ENCODE measurements at regions not wholly inside any gene's neighbourhood (a gene's known extent, or its start where the extent isn't known, plus 50 kb on each side); places are given as distances from the start of the nearest gene placed in this dataset.

GRCh38 chr1:29690156-29690555 is 453.8 kb downstream of the PTPRU start:
- TF ChIP-seq POLR2AphosphoS5 (IDR thresholded peaks at IDR 0.05; ENCODE audit: low read depth, low read length) (no peak), TAF1 (IDR thresholded peaks at IDR 0.05; ENCODE audit: borderline replicate concordance, insufficient read depth, low read length) (no peak), FOXP2 (optimal IDR thresholded peaks at IDR 0.05; ENCODE audit: borderline replicate concordance, extremely low read depth, extremely low read length, insufficient read depth) (no peak), SIN3A (IDR thresholded peaks at IDR 0.05; ENCODE audit: borderline replicate concordance, insufficient read depth, low read length) (no peak)

DNA sequence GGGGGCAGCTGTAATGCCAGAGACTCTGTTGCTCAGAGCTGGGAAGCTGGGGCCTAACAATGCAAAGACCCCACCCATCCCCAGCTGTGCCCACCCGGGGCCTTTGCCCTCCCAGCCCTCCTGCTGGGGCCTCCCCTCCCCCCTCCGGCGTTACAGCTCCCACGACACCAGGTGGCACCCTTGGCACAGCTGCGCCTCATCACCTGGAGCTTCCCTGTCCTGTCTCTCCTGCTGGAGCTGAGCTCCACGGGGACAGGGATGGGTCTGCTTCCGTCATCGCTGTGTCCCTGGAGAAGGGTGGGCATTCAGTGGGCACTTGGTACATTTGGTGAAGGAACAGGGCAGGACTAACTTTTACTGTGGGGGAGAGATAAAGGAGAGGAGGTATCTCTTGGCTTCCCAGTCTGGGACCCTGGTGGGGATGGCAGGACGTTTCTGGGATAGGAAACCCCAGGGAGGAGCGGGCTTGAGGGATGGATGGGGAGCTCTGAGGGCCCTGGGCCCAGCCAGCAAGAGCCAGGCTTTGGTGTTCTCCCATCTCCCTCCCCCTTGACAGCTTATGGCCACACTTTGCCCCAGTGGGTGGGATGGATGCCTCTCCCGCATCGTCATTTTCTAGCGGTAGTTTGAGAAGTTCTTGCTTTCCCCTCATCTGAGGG is 453.2 kb downstream of the PTPRU start:
- TF ChIP-seq REST (IDR thresholded peaks at IDR 0.05; ENCODE audit: insufficient read depth in 1 of 2, low read depth in 2 of 2, low read length in 2 of 2) (no peak), TAF1 (IDR thresholded peaks at IDR 0.05; ENCODE audit: borderline replicate concordance, insufficient read depth, low read length) (no peak), POLR2AphosphoS5 (IDR thresholded peaks at IDR 0.05; ENCODE audit: low read depth, low read length) (no peak), FOXP2 (optimal IDR thresholded peaks at IDR 0.05; ENCODE audit: borderline replicate concordance, extremely low read depth, extremely low read length, insufficient read depth) (no peak), SIN3A (IDR thresholded peaks at IDR 0.05; ENCODE audit: borderline replicate concordance, insufficient read depth, low read length) (no peak)

- no peak for TF ChIP-seq SIN3A (IDR thresholded peaks at IDR 0.05; ENCODE audit: borderline replicate concordance, insufficient read depth, low read length)
- no peak for TF ChIP-seq FOXP2 (optimal IDR thresholded peaks at IDR 0.05; ENCODE audit: borderline replicate concordance, extremely low read depth, extremely low read length, insufficient read depth)
- TF ChIP-seq TAF1 (IDR thresholded peaks at IDR 0.05; ENCODE audit: borderline replicate concordance, insufficient read depth, low read length), result no peak
- TF ChIP-seq REST (IDR thresholded peaks at IDR 0.05; ENCODE audit: insufficient read depth in 1 of 2, low read depth in 2 of 2, low read length in 2 of 2), result no peak
- TF ChIP-seq POLR2AphosphoS5 (IDR thresholded peaks at IDR 0.05; ENCODE audit: low read depth, low read length), result no peak
Observed at GRCh38 chr1:29688471-29689365, 452.4 kb downstream of the PTPRU start.

DNA sequence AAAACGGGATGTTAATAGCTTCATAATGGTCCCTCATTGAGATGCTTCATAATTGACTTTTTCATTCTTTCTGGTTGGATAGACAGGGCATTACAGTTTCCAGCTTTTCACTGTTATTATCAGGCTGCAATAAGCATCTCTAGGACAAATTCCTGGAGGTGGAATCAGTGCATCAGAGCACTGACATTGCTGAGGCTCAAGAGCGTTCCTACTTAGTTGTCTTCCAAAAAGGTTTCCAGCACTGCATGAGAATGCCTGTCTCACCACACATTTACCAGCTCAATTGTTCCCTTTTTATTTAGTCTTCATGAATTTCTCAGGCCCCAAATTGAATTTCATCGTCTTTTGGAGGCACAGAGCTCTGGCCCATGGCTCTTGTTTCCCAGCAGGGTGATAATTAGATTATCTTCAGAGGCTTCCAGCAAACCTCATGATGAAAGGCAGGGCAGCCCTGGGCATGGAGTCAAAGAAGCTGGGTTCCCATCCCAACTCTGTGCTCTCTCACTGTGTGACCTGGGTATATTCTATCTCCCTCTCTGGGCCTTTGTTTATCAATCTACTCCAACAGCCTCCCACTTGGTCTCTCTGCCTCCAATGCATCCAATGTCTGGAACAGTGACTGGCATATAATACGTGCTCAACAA is 451.4 kb downstream of the PTPRU start:
- TF ChIP-seq REST (IDR thresholded peaks at IDR 0.05; ENCODE audit: insufficient read depth in 1 of 2, low read depth in 2 of 2, low read length in 2 of 2), result no peak
- TF ChIP-seq TAF1 (IDR thresholded peaks at IDR 0.05; ENCODE audit: borderline replicate concordance, insufficient read depth, low read length), result no peak
- no peak for TF ChIP-seq SIN3A (IDR thresholded peaks at IDR 0.05; ENCODE audit: borderline replicate concordance, insufficient read depth, low read length)
- TF ChIP-seq POLR2AphosphoS5 (IDR thresholded peaks at IDR 0.05; ENCODE audit: low read depth, low read length), result no peak
- no peak for TF ChIP-seq FOXP2 (optimal IDR thresholded peaks at IDR 0.05; ENCODE audit: borderline replicate concordance, extremely low read depth, extremely low read length, insufficient read depth)

GRCh38 chr1:29687166-29687565 is 450.8 kb downstream of the PTPRU start:
- no peak for TF ChIP-seq POLR2AphosphoS5 (IDR thresholded peaks at IDR 0.05; ENCODE audit: low read depth, low read length)

Data from PFSK-1 (cell line).